ENCODE measurements at regions not wholly inside any gene's neighbourhood (a gene's known extent, or its start where the extent isn't known, plus 50 kb on each side); places are given as distances from the start of the nearest gene placed in this dataset.

DNA sequence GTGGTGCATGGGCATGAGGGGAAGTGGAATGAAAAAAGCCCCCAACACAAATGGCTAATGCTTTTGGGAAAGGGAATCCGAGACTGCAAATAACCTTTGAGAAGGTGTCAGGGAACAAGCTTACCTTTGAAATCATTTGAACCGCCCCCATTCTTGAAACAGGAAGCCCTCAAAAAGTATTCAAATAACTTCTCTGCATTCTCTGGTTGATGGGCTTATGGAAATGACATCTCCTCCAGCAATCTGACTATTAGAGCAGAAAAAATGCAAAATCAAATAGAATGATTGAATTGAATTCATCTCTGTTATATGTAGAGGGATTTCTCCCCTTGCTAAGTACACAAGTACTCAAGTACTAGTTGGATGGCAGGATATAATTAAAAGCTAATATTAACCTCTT is 409.9 kb downstream of the TMEM135 start:
- Histone ChIP-seq H3K23me2 (ENCODE audit: insufficient read length, low read depth, low read length, poor library complexity, severe bottlenecking) (no peaks in the 10 kb centered on the region), H3K14ac (ENCODE audit: insufficient read depth, low read length) (no peak overlapping the region), H3K4me2 (ENCODE audit: insufficient read depth, insufficient read length, low read length) (no peak overlapping the region), H3K18ac (ENCODE audit: insufficient read length, low read depth, low read length) (no peak overlapping the region), H3K4me1 (ENCODE audit: insufficient read depth, low read length) (no peaks in the 10 kb centered on the region), H4K8ac (replicated peaks; ENCODE audit: insufficient read length, low read depth, low read length) (no peak overlapping the region), H3K4ac (ENCODE audit: low read depth, low read length) (no peak overlapping the region), H3K79me1 (ENCODE audit: insufficient read depth, low read depth, low read length, poor library complexity, severe bottlenecking) (no peaks in the 10 kb centered on the region), H3K79me2 (ENCODE audit: insufficient read depth, low read length) (no peaks in the 10 kb centered on the region), H3K23ac (ENCODE audit: insufficient read length, low read depth, low read length) (no peak overlapping the region), H3K9ac (ENCODE audit: extremely low read depth, insufficient read length, low read length) (no peak overlapping the region), H2BK20ac (ENCODE audit: low read depth, low read length, poor library complexity, severe bottlenecking) (no peak overlapping the region), H2BK15ac (ENCODE audit: low read depth, low read length) (no peak overlapping the region), H4K5ac (ENCODE audit: insufficient read length, low read depth, low read length) (no peak overlapping the region), H3T11ph (ENCODE audit: low read length) (no peak overlapping the region), H3K27me3 (ENCODE audit: insufficient read depth, low read length) (no peaks in the 10 kb centered on the region), H4K91ac (ENCODE audit: insufficient read length, low read depth, low read length) (no peak overlapping the region), H2BK120ac (ENCODE audit: low read depth, low read length, poor library complexity, severe bottlenecking) (no peak overlapping the region), H2AFZ (ENCODE audit: low read length) (no peak overlapping the region), H2AK5ac (ENCODE audit: insufficient read length, low read length) (no peak overlapping the region), H4K20me1 (ENCODE audit: control insufficient read depth, insufficient read depth, insufficient read length) (no peaks in the 10 kb centered on the region), H2BK12ac (ENCODE audit: insufficient read length, low read depth, low read length) (no peak overlapping the region), H3K9me3 (ENCODE audit: control insufficient read depth, low read depth, low read length) (no peaks in the 10 kb centered on the region), H2BK5ac (ENCODE audit: insufficient read length, low read length) (no peak overlapping the region), H3K56ac (ENCODE audit: insufficient read length, low read depth, low read length) (no peak overlapping the region), H3K27ac (ENCODE audit: insufficient read length, low read depth, low read length) (no peak overlapping the region)
- TF ChIP-seq, protein P1, sequence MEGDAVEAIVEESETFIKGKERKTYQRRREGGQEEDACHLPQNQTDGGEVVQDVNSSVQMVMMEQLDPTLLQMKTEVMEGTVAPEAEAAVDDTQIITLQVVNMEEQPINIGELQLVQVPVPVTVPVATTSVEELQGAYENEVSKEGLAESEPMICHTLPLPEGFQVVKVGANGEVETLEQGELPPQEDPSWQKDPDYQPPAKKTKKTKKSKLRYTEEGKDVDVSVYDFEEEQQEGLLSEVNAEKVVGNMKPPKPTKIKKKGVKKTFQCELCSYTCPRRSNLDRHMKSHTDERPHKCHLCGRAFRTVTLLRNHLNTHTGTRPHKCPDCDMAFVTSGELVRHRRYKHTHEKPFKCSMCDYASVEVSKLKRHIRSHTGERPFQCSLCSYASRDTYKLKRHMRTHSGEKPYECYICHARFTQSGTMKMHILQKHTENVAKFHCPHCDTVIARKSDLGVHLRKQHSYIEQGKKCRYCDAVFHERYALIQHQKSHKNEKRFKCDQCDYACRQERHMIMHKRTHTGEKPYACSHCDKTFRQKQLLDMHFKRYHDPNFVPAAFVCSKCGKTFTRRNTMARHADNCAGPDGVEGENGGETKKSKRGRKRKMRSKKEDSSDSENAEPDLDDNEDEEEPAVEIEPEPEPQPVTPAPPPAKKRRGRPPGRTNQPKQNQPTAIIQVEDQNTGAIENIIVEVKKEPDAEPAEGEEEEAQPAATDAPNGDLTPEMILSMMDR (conservative IDR thresholded peaks at IDR 0.05): no peak
- Mint-ChIP-seq H3K4me1 (peaks cover 0 to 4% of the 10 kb centered on the region in 2 experiments; a peak in 1 of 4 replicates), H3K9me3 (no peaks in the 10 kb centered on the region), H3K27me3 (ENCODE audit: low read depth) (no peaks in the 10 kb centered on the region; the same call in 1 of the 2 replicates), H3K4me3 (no peak overlapping the region), H3K36me3 (ENCODE audit: insufficient read depth in 1 of 3, low read depth in 3 of 3) (no peaks in the 10 kb centered on the region), H3K27ac (no peak overlapping the region)
- no CpG with 5 or more reads among the region's 2 CpGs for WGBS (ENCODE audit: extremely low coverage, insufficient read length, low lambda C conversion rate)
- DNase-seq: no peak

Data from H9 (cell line).